MG63 (cell line): ENCODE measurements at regions not wholly inside any gene's neighbourhood (a gene's known extent, or its start where the extent isn't known, plus 50 kb on each side); places are given as distances from the start of the nearest gene placed in this dataset.
"Not testable (repeated sequence)": the region's sequence is repeated elsewhere in the genome, so short reads cannot be mapped to it uniquely, and the experiment has no call there.

ENCODE experiments used
- DNase-seq: peaks from one replicate; pipeline ENCODE4 v3.0.0-alpha.2; 2020
- H3K27me3 ChIP-seq: fragments of 250-450 bp; sonication (Bioruptor Pico); 2 replicates; pipeline ENCODE4 v1.5.1; 2020; ENCODE audit warnings: mild to moderate bottlenecking, moderate library complexity
- H3K36me3 ChIP-seq: fragments of 250-450 bp; sonication (Bioruptor Pico); 2 replicates; pipeline ENCODE4 v1.5.1; 2020; ENCODE audit warnings: mild to moderate bottlenecking, moderate library complexity
- H3K4me3 ChIP-seq: fragments of 250-450 bp; sonication (Bioruptor Pico); 2 replicates; pipeline ENCODE4 v1.5.1; 2020; ENCODE audit warnings: mild to moderate bottlenecking, moderate library complexity
- H3K9me3 ChIP-seq: fragments of 250-450 bp; sonication (Bioruptor Pico); 2 replicates; pipeline ENCODE4 v1.5.1; 2020; ENCODE audit warnings: mild to moderate bottlenecking, moderate library complexity

GRCh38 chr10:36736311-36736710 is 389.1 kb upstream of the ANKRD30A start:
- no peak overlapping the region for H3K4me3 ChIP-seq
- no peaks in the 10 kb centered on the region for H3K36me3 ChIP-seq
- DNase-seq, result no peak
- no peaks in the 10 kb centered on the region for H3K27me3 ChIP-seq
- no peaks in the 10 kb centered on the region for H3K9me3 ChIP-seq

DNA sequence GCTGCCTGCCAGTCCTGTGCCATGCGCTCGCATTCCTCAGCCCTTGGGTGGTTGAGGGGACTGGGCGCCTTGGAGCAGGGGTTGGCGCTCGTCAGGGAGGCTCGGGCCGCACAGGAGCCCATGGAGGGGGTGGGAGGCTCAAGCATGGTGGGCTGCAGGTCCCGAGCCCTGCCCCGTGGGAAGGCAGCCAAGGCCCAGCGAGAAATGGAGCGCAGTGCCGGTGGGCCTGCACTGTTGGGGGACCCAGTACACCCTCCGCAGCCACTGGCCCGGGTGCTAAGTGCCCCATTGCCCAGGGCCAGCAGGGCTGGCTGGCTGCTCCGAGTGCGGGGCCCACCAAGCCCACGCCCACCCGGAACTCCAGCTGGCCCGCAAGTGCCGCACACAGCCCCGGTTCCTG is 390.8 kb upstream of the ANKRD30A start:
- not testable (repeated sequence) for H3K36me3 ChIP-seq, DNase-seq, H3K4me3 ChIP-seq, H3K27me3 ChIP-seq, H3K9me3 ChIP-seq

DNA sequence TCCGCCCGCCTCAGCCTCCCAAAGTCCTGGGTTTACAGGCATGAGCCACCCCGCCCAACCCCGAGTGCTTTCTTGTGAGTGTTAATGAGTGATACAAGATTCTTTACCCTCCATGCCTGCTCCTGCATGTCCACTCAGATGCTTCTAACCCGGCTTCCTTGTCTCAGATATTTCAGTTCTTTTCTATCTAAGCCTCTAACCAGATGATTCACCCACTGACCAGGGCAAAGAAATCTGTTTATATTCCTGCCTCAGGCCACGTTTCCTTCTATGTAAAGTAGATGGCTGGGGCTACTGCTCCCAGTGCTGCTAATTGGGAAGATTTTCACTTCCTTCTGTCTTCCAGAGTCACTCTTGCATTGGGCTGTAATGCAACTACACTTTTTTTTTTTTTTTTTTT is 395.1 kb upstream of the ANKRD30A start:
- Histone ChIP-seq H3K27me3 (no peaks in the 10 kb centered on the region), H3K36me3 (no peaks in the 10 kb centered on the region), H3K9me3 (no peaks in the 10 kb centered on the region), H3K4me3 (no peak overlapping the region)
- DNase-seq, result no peak

DNA sequence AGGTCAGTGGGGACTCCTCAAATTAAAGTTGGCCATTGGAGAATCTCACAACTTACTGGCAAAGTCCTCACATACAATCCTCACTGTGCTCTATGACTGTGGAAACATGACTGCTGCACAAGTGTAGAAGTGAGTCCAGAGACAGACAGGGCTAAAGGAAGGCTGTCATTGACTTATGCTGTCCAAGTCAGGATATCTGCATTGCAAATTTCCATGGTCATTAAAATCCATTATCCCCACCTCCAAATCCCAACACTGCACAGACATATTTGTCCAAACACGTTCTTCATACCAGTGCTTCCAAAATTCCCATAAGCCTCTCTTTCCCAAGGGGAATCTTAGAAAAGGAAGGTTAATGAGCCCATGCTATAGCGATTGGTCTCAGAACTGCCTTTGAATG is 396.8 kb upstream of the ANKRD30A start:
- Histone ChIP-seq H3K27me3 (no peaks in the 10 kb centered on the region), H3K9me3 (no peaks in the 10 kb centered on the region), H3K4me3 (no peak overlapping the region), H3K36me3 (no peaks in the 10 kb centered on the region)
- DNase-seq, result no peak

DNA sequence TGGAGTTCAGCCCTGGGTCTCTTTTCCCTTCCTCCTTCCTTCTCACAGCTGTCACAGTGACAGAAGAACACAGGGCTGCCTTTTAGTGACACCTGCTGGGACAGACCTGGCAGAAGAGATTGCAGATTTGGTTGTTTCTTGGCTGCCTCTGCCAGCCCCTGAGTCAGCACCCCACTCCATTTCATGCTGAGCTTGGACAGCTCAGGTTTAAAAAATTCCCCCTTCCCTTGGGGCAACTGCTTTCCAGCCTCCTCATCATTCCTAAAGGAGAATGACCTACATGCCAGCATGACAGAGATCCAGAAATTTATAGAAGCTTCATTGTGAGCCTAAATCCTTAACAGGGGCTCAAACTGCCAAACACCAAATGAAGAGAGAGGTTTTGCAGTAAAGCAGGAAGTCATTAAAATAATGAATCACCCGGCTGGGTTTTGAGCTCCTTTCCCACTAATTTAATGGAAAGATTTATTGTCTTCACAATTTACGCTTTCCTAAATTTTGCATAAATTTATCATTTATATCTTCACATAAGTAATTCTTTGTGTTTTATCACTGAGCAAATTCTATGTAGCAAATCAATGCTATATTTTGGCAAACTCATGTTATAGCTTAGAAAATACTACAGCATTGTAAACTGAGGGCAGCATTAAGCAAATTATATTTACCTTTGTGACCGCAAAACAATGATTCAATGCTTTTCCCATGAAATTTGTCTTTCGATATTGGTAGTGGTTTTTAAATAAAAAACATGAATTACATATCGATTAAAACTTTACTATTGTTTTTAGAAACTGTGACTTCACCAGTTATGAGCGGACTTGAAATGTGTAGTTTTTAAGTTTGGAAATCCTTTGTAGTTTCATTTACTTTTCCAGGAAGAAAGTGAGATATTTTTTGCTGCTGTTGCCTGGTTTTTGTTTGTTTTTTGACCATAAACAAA is 399.5 kb upstream of the ANKRD30A start:
- H3K4me3 ChIP-seq, result no peak overlapping the region
- DNase-seq, result peak; percentile 91
- no peaks in the 10 kb centered on the region for H3K27me3 ChIP-seq
- no peaks in the 10 kb centered on the region for H3K9me3 ChIP-seq
- no peaks in the 10 kb centered on the region for H3K36me3 ChIP-seq

DNA sequence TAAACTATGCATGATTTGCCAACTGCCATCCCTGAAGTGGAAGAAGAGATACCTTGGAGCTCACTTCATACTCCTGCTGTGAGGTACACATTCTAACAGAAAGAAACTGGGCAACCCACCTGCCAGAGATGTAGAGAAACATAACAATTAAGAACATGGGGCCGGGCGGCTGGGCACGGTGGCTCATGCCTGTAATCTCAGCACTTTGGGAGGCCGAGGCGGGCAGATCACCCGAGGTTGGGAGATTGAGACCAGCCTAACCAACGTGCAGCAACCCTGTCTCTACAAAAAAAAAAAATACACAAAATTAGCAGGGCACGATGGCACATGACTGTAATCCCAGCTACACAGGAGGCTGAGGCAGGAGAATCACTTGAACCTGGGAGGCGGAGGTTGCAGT is 402.6 kb upstream of the ANKRD30A start:
- no peaks in the 10 kb centered on the region for H3K27me3 ChIP-seq
- H3K9me3 ChIP-seq, result no peaks in the 10 kb centered on the region
- H3K4me3 ChIP-seq, result no peak overlapping the region
- H3K36me3 ChIP-seq, result no peaks in the 10 kb centered on the region
- no peak for DNase-seq

DNA sequence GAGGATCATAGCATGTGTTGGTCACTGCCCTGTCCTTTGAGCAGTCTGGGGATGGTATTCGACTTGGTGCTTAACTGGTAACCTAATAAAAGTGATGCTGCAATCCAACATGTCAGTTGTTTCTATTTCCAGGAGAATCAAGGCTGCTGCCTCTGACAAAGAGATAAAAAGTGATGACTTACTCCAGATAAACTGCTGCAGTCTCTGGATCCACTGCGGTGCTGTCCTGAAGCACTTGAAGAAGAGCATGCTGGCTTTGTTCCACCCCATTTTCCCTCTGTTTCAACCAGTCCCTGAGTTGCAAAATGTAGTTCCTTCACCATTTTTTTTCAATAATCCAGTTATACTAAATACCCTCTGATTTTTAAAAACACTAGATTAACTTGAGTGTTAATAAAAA is 403.5 kb upstream of the ANKRD30A start:
- H3K4me3 ChIP-seq, result no peak overlapping the region
- no peak for DNase-seq
- no peaks in the 10 kb centered on the region for H3K36me3 ChIP-seq
- no peaks in the 10 kb centered on the region for H3K9me3 ChIP-seq
- H3K27me3 ChIP-seq, result no peaks in the 10 kb centered on the region

DNA sequence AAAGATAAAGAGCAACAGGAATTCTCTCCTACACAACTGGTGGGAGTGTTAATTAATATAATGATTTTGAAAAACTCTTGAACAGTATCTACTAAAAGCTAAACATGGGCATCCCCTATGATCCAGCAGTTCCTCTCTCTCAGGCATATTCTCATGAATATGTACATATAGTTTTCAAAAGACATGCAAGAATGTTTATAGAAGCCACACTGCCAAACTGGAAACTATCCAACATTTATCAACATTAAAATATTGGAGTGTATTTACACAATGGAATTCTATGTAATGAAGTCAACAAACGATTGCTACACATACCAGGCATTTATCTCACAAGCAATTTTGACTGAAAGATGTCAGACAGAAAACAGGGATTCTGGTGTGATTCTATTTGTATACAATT is 404.5 kb upstream of the ANKRD30A start:
- no peaks in the 10 kb centered on the region for H3K9me3 ChIP-seq
- H3K4me3 ChIP-seq, result no peak overlapping the region
- H3K36me3 ChIP-seq, result no peaks in the 10 kb centered on the region
- no peaks in the 10 kb centered on the region for H3K27me3 ChIP-seq
- DNase-seq, result no peak

DNA sequence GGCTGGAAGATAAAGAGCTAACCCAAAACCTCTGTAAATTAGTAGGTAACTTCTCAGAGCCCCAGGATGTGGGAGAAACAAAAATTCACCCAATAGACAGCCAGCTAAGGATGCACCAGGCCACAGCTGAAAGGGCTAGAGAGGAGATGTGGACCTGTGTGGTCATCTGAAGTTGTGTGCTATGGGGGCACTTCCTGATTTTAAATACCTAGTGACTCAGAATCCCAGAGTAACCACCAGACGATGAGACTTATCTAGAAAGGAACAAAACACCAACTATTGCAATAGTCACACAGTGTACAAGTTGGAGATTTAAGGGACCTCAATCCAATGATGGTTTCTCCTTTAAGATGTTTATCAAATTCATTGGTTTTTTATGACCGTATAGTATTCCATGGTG is 408.3 kb upstream of the ANKRD30A start:
- Histone ChIP-seq H3K27me3 (no peaks in the 10 kb centered on the region), H3K9me3 (no peaks in the 10 kb centered on the region), H3K36me3 (no peaks in the 10 kb centered on the region), H3K4me3 (no peak overlapping the region)
- no peak for DNase-seq

- Histone ChIP-seq H3K4me3 (no peak overlapping the region), H3K27me3 (no peaks in the 10 kb centered on the region), H3K36me3 (no peaks in the 10 kb centered on the region), H3K9me3 (no peaks in the 10 kb centered on the region)
- no peak for DNase-seq
Observed at GRCh38 chr10:36716291-36716690, 409.1 kb upstream of the ANKRD30A start.

DNA sequence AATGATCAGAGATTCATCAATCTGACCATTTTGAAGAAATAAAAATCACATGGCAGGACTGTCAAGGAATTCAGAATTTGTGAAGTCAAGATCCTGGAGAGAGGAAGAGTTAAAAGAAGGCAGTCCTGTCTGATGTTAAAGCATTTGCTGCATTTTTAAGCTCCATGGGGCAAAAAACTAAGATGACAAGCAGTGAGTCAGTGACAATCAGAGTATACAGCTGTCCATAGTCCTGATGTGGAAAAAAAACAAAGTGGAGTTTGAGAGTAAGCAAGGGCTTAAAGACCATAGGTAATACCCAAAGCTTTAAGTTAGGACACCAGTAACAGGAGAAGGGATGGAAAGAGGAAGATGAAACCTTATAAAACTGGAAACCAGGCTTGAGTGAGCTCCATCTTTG is 412.7 kb upstream of the ANKRD30A start:
- Histone ChIP-seq H3K4me3 (no peak overlapping the region), H3K27me3 (no peaks in the 10 kb centered on the region), H3K36me3 (no peaks in the 10 kb centered on the region), H3K9me3 (no peaks in the 10 kb centered on the region)
- no peak for DNase-seq

DNA sequence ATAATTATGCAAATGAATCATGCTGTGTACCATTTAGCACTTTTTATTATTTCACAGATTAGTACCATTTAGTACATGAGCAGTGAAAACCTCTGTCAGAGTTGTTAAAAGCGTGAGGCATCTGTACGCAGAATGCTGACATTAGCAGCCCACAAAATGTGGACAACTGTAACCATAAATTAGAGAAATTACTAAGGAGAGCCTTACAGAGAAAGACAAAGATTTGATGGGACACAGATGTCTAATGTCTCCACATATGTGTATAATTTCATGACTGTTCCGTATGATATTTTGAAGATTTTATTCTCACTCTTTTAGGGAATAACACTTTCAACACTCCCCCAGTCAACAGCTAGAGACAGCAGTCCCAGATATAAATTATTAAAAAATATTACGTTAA is 414.0 kb upstream of the ANKRD30A start:
- Histone ChIP-seq H3K27me3 (no peaks in the 10 kb centered on the region), H3K9me3 (no peaks in the 10 kb centered on the region), H3K4me3 (no peak overlapping the region), H3K36me3 (no peaks in the 10 kb centered on the region)
- DNase-seq, result no peak

- Histone ChIP-seq H3K36me3 (no peaks in the 10 kb centered on the region), H3K9me3 (peaks cover 7% of the 10 kb centered on the region; the same call in 1 of the 2 replicates), H3K27me3 (no peaks in the 10 kb centered on the region), H3K4me3 (no peak overlapping the region)
- DNase-seq, result no peak
Observed at GRCh38 chr10:36704124-36704523, 421.3 kb upstream of the ANKRD30A start.

DNA sequence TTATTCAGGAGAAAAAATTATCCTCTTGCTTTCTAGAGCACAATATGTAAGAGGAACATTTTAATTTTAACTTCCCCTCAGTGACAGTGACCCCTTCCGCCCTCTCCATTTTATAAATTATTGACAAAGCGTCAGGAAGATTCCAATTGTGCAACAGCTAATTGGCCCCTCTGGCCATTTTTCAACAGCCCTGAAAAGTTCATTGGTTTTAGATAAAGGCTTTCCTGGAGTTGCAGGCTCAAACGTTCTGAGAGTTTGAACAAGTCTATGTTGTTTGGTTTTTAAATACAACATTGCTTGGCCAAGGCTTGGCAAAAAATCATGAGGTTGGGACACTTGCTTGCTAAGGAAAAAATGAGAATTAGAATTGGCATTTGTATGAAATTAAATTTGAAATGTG is 422.2 kb upstream of the ANKRD30A start:
- H3K36me3 ChIP-seq, result no peaks in the 10 kb centered on the region
- H3K4me3 ChIP-seq, result no peak overlapping the region
- H3K27me3 ChIP-seq, result no peaks in the 10 kb centered on the region
- peaks cover 7% of the 10 kb centered on the region; the same call in 1 of the 2 replicates for H3K9me3 ChIP-seq
- no peak for DNase-seq

- peaks cover 7% of the 10 kb centered on the region; the same call in 1 of the 2 replicates for H3K9me3 ChIP-seq
- H3K4me3 ChIP-seq, result no peak overlapping the region
- no peak for DNase-seq
- no peaks in the 10 kb centered on the region for H3K36me3 ChIP-seq
- H3K27me3 ChIP-seq, result no peaks in the 10 kb centered on the region
Observed at GRCh38 chr10:36700123-36700522, 425.3 kb upstream of the ANKRD30A start.

DNA sequence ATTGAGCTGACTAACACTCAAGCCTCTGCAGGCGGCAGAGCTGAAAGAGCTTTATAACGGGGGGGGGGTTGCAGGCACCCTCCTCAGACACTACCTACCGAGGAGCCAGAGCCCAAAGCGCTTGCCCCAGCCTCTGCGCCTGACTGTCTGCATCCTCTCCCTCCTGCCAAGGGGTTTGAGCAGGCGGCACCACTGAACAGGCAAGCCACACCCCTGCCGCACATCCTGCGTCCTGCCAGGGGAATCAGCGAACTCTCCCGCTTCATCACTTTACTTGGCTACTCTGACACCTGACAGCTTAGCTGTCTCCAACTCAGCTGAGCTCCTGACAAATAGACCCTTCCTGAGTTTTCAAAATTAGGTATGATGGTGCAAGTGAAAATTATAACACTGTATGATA is 432.6 kb upstream of the ANKRD30A start:
- Histone ChIP-seq H3K9me3 (no peaks in the 10 kb centered on the region), H3K36me3 (no peaks in the 10 kb centered on the region), H3K27me3 (no peaks in the 10 kb centered on the region), H3K4me3 (no peak overlapping the region)
- DNase-seq, result no peak

- H3K9me3 ChIP-seq, result no peaks in the 10 kb centered on the region
- H3K36me3 ChIP-seq, result no peaks in the 10 kb centered on the region
- DNase-seq, result no peak
- H3K4me3 ChIP-seq, result no peak overlapping the region
- no peaks in the 10 kb centered on the region; the same call in 1 of the 2 replicates for H3K27me3 ChIP-seq
Observed at GRCh38 chr10:36688717-36689116, 436.7 kb upstream of the ANKRD30A start.

DNA sequence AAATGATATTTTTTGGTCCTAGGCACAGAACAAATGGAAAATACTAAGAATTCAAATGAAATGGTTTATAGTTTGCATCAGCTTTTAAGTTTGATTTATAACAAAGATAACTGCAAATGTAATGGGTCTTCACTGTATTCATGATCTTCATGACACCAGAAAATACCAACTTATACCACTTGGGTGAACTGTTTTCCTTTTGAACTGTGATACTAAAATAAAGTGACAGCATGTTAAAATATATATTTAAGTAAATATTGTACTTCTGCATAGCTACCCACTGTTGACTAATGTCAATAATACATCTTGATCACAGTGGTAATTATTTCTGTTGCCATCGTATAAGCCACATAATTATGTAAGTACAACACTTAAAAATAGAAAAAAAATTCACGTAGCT is 442.0 kb upstream of the ANKRD30A start:
- H3K9me3 ChIP-seq, result no peaks in the 10 kb centered on the region
- no peak for DNase-seq
- no peaks in the 10 kb centered on the region for H3K36me3 ChIP-seq
- H3K4me3 ChIP-seq, result no peak overlapping the region
- no peaks in the 10 kb centered on the region; the same call in 1 of the 2 replicates for H3K27me3 ChIP-seq
